ENCODE measurements at regions not wholly inside any gene's neighbourhood (a gene's known extent, or its start where the extent isn't known, plus 50 kb on each side); places are given as distances from the start of the nearest gene placed in this dataset.
"Not testable (repeated sequence)": the region's sequence is repeated elsewhere in the genome, so short reads cannot be mapped to it uniquely, and the experiment has no call there.

- DNase-seq (ENCODE audit: low spot score) = no peak
Observed at GRCh38 chr6:150496629-150497028, 103.1 kb upstream of the PLEKHG1 start.

DNA sequence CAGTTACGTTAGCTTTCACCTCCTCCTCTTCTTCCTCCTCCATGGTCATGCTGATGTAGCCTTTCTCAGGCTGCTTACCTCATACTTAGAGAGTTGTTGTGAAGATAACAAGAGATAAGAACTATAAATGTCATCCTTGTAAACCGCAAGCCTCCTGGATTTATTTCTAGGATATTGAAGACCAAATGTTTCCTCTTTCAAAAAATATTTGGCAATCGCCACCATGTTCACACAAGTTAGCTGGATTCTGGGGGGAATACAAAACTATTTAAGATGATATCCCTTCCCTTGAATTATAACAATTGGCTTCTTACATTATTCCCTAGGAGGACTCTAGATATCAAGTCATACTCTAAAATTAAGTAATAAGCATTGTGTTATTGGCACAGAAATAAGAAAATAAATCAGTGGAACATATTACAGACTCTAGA is 99.8 kb upstream of the PLEKHG1 start:
- no peak for DNase-seq (ENCODE audit: low spot score)

- not testable (repeated sequence) for DNase-seq (ENCODE audit: low spot score)
Observed at GRCh38 chr6:150500568-150500967, 99.1 kb upstream of the PLEKHG1 start.

GRCh38 chr6:150503041-150503440 is 96.6 kb upstream of the PLEKHG1 start:
- no peak for DNase-seq (ENCODE audit: low spot score)

- no peak for DNase-seq (ENCODE audit: low spot score)
Observed at GRCh38 chr6:150503586-150504339, 95.9 kb upstream of the PLEKHG1 start.

DNA sequence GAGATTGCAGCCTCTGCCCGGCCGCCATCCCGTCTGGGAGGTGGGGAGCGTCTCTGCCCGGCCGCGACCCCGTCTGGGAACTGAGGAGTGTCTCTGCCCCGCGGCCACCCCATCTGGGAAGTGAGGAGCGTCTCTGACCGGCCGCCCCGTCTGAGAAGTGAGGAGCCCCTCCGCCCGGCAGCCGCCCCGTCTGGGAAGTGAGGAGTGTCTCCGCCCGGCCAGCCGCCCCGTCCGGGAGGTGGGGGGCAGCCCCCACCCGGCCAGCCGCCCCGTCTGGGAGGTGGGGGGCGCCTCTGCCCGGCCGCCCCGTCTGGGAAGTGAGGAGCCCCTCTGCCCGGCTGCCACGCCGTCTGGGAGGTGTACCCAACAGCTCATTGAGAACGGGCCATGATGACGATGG is 92.3 kb upstream of the PLEKHG1 start:
- DNase-seq (ENCODE audit: low spot score) = not testable (repeated sequence)

DNA sequence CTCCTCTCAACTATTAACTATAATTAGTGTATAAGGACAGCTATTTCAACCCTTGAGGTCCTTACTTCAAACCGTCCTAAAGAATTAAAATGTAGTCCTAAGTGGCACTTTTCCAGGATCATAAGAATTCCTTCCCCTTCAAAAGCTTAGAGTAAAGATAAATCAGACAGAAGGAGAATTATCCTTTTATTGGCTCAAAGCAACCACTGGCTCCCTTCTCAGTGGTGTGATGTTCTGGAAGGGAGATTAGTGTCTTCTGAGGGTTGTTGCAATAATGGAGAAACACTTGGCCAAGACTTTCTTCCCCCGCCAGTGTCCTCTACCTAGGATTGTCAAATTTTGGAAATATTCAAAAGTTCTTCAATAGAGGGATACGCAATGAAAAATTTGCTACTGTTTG is 89.1 kb upstream of the PLEKHG1 start:
- no peak for DNase-seq (ENCODE audit: low spot score)

- DNase-seq (ENCODE audit: low spot score) = no peak
Observed at GRCh38 chr6:150511313-150511712, 88.4 kb upstream of the PLEKHG1 start.

GRCh38 chr6:150514806-150515380 is 84.8 kb upstream of the PLEKHG1 start:
- DNase-seq (ENCODE audit: low spot score) = no peak

DNA sequence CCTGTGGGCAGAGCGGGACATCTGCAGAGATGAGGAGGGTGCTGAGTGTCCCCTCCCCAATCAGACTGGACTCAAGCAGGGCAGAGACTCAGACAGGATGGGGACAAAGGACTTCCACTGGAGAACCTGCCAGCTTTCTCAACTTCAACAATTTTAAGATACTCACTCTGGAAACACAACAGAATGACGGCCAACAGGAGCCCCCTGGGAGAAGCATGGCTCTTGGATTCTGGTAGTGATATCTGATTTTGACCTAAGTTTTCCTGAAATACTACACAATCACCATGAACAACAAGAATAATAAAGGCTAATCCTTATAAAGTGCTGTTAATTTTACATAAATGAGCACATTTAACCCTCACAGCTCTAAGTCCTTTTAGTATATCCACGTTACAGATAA is 83.5 kb upstream of the PLEKHG1 start:
- DNase-seq (ENCODE audit: low spot score) = no peak

DNA sequence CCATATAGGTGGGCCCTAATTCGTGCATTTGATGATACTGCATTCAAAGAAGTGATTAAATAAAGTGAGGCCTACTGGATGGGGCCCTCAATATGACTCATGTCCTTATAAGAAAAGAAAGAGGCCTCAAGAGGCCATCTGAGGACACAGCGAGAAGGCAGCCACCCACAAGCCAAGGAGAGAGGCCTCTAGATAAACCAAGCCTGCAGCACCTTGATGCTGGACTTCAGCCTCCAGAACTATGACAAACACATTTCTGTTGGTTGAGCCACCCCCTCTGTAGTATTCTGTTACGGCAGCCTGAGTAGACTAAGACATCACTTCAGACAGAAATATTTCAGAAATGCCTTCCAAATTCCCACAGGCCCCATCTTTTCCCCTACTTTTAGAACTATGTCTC is 82.5 kb upstream of the PLEKHG1 start:
- no peak for DNase-seq (ENCODE audit: low spot score)

- DNase-seq (ENCODE audit: low spot score) = no peak
Observed at GRCh38 chr6:150521482-150521881, 78.2 kb upstream of the PLEKHG1 start.

DNA sequence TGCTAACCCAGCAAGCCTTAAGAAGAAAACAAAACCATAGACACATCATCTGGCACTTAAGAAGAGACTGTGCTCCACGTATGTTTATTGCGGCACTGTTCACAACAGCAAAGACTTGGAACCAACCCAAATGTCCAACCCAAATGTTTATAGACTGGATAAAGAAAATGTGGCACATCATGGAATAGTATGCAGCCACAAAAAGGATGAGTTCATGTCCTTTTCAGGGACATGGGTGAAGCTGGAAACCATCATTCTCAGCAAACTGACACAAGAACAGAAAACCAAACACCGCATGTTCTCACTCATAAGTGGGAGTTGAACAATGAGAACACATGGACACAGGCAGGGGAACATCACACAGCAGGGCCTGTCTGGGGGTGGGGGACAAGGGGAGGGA is 76.5 kb upstream of the PLEKHG1 start:
- not testable (repeated sequence) for DNase-seq (ENCODE audit: low spot score)

DNA sequence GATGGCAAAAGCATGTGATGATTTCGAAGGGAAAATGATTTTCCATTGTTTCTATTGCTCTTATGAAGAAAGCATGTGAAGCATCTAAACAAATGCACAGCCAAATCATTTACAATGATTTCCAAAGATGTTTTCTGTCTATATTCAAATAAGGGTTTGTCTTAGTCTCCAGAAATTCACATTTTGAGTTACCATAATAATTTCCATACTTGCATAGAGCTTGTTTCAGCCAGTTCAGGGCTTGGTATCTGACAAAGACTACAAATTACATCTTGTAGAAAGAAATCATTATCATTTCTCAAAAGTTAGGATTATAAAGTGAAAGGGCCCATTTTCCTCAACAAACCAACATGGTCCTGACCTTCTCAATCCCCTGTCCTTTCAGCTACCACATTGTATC is 74.4 kb upstream of the PLEKHG1 start:
- no peak for DNase-seq (ENCODE audit: low spot score)

DNA sequence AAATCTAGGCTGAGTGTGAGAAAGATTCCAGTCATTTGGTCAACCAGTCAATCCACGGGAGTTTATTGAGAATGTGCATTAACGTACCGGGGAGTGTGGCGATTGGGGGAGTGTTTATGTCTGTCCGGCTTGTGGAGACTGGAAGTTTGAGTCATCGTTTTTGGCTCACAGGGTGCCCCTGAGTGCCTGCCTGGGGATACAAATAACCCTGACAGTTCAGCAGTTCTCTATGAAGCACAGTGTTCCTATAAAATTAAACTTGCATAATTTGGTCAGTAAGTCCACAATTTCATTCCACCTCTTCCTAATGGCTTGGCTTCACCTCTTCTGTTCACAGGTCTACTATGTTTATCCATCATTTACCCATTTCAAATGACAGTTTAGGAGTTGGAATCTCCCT is 72.6 kb upstream of the PLEKHG1 start:
- DNase-seq (ENCODE audit: low spot score) = no peak

GRCh38 chr6:150528648-150529285 is 70.9 kb upstream of the PLEKHG1 start:
- no peak for DNase-seq (ENCODE audit: low spot score)

DNA sequence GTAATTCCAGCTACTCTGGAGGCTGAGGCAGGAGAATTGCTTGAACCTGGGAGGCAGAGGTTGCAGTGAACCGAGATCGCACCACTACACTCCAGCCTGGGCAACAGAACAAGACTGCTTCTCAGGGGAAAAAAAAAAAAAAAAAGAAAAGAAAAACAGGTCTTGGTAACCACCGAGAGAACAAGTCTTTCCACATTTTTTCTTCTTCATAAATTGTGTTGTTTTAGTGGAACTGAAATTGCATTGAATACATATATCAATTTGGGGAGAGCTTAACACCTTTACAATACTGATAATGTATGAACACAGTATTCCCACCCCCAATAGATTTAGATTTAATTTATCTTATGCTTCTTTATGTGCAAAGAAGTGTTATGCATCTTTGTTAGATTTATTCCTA is 70.0 kb upstream of the PLEKHG1 start:
- no peak for DNase-seq (ENCODE audit: low spot score)

DNA sequence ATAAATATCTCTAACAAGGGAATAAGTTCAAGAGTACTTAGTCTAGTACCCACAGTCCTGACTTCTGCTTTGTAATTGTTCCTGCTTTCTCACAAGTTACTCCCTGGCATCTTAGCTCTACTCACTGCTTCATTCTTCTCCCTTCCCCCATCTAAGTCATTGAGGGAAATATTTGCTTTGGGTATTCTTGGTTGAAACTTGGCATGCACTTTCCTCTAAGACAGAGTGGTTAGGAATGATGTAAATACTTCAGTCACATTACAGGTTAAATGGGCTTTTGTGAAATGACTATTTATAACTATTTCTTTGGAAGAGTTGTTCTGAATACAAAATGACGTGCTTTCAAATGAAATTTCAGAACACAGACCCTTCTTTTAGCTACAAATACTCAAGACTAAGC is 67.7 kb upstream of the PLEKHG1 start:
- no peak for DNase-seq (ENCODE audit: low spot score)

DNA sequence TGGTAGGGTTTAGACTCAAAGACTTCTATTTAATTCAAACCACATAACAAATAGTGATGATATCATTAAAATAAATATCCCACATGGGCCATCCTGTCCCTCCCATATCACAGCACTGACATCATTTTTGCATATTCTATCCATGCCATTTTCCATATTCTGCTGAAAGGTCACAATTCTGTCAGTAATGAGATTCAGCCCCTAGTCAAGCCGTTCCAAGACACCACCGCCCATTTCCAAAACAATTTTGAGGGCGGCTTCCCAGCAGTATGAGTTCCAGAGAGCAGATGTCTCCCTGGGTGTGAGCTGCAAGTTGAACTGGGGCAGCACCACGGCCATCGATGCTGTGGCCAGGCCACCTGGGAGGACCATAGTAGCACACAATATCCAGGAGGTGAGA is 65.1 kb upstream of the PLEKHG1 start:
- DNase-seq (ENCODE audit: low spot score) = no peak

GRCh38 chr6:150535151-150535804 is 64.4 kb upstream of the PLEKHG1 start:
- no peak for DNase-seq (ENCODE audit: low spot score)

- DNase-seq (ENCODE audit: low spot score) = no peak
Observed at GRCh38 chr6:150535818-150536220, 63.9 kb upstream of the PLEKHG1 start.

DNA sequence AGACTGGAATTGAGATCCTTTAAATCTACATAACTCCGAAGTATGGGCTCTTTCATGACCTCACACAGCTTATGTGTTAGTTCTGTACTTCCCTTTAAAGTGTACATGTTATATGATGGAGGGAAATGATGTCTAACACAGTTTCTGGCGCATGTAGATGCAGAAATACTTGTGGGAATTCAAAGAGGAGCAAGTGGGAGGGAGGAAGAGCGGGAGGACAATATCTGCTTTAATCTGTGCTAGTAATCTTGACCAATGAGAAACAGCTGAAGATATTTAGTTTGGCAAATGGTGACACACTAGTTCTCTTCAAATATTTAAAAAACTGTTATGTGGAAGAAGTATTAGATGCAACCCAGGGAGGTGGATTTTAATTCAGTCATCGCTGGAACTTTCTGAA is 62.9 kb upstream of the PLEKHG1 start:
- no peak for DNase-seq (ENCODE audit: low spot score)

DNA sequence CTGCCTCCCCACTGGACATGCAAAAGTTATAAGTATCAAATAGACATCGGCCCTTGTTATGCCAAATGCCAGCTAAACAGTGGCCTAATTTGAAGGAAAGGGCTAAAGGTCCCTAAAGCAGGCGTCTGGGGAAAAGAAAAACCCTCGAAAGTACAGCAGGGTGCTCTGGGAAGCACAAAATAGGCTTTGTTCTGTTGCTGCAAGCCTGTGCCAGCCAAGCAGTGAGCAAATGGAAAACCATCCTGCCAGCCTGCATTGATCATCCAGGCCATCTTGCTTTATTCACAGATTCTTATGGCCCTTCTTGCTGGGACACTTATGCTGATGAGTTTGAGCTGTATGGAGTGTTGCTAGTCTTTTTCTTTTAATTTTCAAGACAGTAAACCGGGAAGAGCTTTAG is 62.2 kb upstream of the PLEKHG1 start:
- DNase-seq (ENCODE audit: low spot score) = no peak

Measured in CD4-positive, alpha-beta T cell treated with Interleukin-15 for 4 hours (primary cell).